GM18507 (cell line): ENCODE measurements at regions not wholly inside any gene's neighbourhood (a gene's known extent, or its start where the extent isn't known, plus 50 kb on each side); places are given as distances from the start of the nearest gene placed in this dataset.
"Not testable (repeated sequence)": the region's sequence is repeated elsewhere in the genome, so short reads cannot be mapped to it uniquely, and the experiment has no call there.

ENCODE experiments used
- DNase-seq: peaks from one replicate; pipeline ENCODE4 v3.0.0; 2011; ENCODE audit warnings: low read depth; ENCODE audit not compliant: insufficient read length; ENCODE audit errors: extremely low spot score
- FAIRE-seq: peaks from 2 replicates; lab custom pipeline; 2011; peaks lifted over from hg19 to GRCh38; lab: Jason Lieb, UNC

DNA sequence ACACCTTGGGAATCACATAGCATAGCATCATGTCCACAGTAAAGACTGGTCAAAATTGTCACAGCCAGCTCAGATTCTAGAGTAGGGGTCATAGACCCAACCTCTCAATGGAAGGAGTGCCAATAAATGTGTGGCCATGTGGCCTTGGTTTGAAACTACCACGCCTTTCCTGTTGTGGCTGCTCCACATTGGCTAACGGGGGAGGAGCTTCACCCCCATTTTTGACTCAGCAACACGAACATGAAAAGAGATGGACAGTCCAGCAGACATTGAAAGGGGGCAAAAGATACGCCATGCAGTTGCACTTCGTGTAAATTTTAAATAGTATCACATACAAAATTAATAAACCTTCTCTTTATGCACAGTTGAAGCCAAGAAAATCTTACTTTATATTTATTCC is 78.4 kb upstream of the HIVEP3 start:
- no peak for FAIRE-seq

DNA sequence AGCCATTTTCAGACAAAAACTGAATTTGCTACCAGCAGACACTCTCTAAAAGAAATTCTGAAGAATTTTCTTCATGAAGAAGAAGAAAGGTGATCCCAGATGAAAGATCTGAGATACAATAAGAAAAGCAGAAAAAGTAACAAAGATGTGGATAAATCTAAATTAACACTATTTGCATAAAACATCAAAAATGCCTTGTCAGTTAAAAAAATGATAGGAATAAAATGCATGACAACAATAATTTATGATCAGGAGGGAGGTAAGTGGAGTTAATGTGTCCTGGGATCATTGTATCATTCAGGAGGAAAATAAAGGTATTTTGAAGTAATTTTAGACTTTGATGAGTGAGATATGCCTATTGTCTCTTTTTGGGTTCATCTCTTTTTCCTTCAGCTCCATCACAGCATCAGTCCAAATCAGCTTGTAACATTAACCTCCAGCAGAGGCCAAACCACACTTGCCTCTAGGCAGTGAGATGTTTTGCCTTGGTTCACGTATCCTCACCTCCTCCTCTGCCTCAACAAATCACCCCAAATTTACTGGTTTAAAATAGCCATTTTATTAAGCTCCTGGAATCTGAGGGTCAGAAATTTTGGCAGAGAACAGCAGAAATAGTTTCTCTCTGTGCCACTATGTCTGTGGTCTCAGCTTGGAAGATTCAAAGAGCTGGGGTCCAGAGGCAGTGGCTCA is 76.9 kb upstream of the HIVEP3 start:
- DNase-seq (no peak), FAIRE-seq (no peak)

More for the DNA sequence above, 78.4 kb upstream of the HIVEP3 start:
- DNase-seq = no peak

DNA sequence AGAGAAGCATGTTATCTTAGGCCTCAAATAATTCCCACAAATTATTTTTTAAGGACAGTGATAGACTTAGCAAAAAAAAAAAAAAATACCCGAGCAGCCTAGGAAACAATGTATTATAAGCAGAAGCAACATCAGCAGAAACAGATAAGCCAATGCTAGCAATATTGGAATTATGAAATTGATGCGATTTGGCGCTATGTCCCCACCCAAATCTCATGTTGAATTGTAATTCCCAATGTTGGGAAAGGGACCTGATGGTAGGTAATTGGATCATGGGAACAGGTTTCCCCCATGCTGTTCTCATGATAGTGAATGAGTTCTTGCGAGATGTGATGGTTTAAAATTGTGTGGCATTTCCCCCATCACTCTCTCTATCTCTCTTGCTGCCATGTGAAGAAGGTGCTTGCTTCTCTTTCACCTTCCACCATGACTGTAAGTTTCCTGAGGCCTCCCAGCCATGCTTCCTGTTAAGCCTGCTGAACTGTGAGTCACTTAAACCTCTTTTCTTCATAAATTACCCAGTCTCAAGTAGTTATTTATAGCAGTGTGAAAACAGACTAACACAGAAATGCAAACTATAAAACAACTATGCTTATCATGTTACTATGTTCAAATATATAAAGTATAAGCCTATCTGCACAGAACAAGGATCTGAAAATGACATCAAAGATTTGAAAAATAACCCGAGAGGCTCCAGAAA is 75.6 kb upstream of the HIVEP3 start:
- DNase-seq (no peak), FAIRE-seq (no peak)

DNA sequence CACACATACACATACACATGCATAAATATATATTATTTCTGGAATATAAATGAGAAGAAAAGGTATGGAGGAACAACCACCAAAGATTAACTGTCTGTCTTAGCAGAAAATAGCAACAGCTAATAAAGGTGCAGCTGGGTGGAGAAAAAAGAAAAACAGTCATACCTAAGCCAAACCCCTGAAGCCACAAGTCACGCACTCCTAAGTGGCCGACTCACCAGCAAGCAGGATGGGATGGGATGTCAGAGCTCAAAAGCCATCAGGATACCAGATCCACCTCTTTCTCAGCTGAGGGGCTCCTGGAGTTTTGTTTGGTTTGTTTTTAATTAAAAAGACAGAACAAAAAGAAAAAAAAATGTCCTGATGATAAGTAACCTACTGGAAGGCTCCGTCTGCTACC is 64.7 kb upstream of the HIVEP3 start:
- DNase-seq (no peak), FAIRE-seq (no peak)

DNA sequence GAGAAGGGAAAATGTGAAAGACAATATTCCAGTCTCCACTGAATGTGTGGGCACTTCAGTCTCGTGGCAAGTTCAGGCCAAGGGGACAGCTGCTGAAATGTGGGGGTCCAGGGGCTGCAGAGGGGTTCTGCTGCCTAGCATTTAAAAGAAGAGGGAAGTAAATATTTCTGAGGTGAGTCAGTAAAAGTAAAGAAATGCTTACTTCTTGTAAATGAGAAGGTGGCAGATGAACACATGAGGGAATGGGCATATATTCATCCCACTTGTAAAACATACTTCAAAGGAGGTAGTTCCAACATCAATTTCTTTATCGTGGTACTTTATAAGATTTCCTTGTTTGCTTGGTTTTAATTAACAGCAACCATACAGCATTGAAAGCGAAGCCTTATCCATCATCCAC is 63.1 kb upstream of the HIVEP3 start:
- DNase-seq (no peak), FAIRE-seq (no peak)

DNA sequence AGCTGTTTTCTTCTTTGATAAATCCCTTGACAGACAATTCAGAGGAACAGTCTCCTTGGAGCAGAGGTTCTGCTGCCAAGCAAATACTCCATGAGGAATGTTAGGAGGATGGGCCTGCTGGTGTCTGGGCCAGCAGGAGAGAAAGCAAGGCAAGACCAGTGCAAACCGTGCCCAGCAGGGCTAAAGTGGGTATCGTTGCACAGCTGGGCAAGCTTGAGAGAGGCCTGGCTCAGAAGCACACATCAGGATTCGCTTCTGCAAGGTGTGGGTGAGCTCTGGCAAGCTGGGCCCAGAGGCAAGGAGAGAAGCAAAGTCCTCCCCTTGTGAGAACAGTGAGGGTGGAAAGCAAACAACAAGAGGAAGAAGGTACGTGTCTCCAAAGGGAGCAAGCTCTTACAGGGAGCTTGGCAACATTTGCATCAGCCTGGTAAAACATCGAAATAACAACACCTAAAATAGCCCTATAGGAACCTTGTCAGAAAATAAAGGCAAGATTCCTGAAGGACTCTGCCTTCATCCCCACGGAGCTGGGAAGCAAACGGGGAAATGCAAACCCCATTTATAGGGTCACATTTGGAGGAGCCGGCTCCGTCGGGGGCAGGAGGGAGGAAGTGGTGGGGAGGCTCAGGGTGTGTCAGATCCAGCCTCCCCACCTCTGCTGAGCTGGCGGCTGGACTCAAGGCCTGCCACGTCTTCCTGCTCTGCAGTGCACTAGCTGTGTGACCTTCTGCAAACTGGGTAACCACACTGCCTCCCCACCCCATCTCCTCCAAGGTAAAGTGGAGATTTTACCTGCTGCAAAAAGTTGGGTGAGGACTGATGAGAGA is 62.3 kb upstream of the HIVEP3 start:
- FAIRE-seq (no peak), DNase-seq (no peak)

DNA sequence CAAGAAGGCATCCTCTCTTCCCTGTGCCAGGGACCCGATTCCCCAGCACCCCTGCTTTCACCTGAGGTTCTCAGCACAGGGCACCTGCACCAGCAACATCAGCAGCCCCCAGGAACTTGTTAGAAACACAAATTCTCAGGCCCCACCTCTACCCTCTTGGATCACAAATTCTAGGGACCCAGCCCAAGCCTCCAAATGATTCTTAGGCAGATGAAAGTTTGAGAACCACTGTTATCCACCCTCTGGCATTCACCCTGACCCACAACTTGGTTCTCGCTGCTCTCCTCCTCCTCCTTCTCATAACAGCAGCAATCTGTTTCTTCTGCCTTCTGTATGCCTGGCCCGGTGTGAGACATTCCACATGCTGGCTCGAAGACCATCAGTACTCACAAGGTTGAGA is 60.3 kb upstream of the HIVEP3 start:
- FAIRE-seq = no peak
- DNase-seq = no peak

DNA sequence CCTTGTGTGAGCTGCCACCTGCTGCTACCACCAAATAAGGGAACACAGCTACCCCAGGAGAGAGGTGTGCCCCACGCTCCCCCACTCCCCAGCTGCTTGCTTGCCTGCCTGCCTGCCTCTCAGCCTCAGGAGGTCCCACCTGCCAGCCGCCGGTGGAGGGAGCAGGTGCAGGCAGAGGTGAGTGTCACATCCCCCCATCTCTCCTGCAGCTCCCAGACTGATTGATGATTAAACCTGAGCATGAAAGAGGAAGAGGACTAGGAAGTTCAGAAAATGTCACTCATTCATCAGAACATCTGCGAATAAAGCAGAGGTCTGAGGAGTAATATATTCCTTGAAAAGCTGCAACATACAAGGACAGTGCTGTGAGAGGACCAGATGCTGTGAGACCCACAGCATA is 58.6 kb upstream of the HIVEP3 start:
- peak; percentile 79 for FAIRE-seq
- no peak for DNase-seq

DNA sequence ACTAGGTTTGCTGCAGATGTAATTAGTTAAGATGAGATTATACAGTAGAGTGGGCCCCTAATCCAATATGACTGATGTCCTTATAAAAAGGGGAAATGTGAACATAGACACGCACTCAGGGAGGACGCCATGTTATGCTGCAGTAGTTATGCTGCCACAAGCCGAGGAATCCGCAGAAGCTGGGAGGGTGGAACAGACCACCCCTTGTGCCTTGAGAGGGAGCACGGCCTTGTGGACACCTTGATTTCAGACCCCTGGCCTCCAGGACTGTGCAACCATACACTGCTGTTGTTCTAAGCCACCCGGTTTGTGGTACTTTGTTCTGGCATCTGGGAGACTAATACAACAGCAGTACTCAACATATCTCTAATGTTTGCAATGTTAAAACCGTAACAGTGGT is 57.9 kb upstream of the HIVEP3 start:
- no peak for FAIRE-seq
- no peak for DNase-seq

DNA sequence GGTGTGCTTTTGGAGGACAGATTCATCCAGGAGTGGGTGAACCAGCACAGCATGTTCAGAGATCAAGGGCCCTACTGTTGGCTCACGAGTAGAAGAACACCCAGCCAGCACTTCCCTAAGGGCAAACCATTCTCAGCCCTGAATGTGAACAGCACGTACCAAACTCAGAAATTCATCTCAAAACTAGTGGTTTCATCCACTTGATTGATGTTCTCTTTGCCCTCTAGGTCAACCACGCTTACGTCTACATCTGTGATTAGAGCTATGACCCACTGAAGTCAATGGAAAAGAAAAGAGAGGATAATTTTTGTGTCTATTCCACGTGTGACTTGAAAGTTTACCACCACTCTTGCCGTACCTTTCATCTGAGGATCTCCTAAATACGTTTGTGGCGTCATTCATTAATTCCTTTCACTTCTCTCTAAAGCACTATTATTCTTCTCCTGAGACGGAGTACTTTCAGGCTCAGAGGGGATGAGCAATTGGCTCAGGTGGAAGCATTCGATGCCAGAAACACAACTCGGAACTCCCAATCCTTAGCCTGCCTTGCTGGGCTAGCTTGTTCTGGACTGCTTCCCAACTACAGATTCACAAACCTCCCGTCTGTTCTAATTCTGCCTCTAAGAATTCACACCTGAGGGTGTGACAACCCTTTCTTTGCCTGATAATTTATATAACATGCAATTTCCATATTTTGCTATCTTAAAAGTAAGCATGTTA is 57.3 kb upstream of the HIVEP3 start:
- DNase-seq (no peak), FAIRE-seq (no peak)

DNA sequence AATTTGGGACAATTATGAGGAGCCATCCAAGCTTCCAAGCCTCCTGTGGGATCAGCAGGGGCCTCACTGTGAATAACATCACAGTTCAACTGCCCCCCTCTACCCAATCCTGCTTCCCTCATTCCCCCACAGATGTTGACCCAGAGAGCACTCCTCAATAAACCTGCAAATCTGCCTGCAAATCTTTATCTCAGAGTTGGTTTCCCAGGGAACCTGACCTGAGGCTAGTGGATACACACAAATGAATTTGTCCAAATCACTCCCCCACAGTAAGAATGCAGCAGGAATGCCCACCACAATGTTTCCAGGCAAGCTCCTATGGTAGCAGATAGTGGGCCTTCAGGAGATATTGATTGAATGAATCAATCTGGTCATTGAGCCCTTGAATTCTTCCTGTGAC is 56.4 kb upstream of the HIVEP3 start:
- no peak for DNase-seq
- FAIRE-seq = no peak

DNA sequence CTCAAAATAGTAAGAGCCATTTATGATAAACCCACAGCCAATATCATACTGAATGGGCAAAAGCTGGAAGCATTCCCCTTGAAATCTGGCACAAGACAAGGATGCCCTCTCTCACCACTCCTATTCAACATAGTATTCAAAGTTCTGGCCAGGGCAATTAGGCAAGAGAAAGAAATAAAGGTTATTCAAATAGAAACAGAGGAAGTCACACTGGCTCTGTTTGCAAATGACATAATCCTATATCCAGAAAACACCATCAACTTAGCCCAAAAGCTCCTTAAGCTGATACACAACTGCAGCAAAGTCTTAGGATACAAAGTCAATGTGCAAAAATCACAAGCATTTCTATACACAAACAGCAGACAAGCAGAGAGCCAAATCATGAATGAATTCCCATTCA is 49.8 kb upstream of the HIVEP3 start:
- FAIRE-seq = not testable (repeated sequence)

More for the DNA sequence above, 49.8 kb upstream of the HIVEP3 start:
- DNase-seq = not testable (repeated sequence)
